GM21529 (cell line): ENCODE measurements at regions not wholly inside any gene's neighbourhood (a gene's known extent, or its start where the extent isn't known, plus 50 kb on each side); places are given as distances from the start of the nearest gene placed in this dataset.

Source experiments
- ATAC-seq: cut with Tn5 transposase; IDR thresholded peaks from one replicate; pipeline ENCODE4 v1.9.1; 2021; ENCODE audit not compliant: unreplicated experiment

DNA sequence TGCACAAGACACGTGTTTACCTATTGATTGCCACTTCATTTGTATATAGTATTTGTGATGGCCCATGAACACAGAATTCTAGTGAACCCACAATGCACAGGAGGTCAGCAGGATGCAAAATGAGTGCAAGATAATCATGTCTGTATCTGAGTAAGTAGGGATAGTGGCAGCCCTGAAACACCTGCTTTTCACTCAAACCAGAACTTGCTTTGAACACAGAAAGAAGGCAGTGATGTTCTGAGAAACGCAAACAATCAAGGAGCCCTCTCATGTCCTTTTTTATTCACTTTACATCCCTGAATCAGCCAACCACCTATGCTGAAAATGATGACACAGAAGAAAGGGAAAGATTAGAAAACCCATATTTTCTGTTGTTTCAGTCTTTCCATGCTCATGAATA, 170.4 kb upstream of the AVPR1A start:
- ATAC-seq, result no peak

DNA sequence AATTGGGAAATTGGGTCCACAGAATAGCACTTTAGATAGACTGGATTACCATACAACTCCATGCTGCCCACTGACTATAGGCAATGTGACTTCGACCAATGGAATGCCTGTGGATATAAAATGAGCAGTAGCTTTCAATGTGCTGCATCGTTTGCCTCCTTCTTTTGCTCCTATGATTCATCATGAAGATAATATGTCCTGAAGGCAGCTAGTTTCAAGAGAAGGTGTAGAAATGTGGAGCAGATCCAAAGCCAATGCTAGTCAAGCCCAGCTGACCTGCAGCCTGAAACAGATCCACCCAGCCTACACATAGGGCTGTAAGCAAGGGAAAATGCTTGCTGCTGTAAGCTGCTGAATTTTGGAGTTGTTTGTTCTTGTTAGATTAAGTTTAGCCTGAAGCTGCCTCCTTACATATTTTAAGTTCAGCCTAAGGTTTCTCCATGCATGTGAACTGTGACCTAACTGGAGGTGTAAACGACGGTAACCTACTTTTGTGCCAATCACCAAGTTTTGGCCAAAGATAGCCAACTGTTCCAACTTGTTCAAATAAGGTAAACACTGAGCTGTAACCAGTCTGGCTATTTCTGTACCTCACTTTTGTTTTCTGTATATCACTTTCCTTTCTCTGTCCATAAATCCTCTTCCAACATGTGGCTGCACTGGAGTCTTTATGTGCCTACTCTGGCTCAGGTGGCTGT, 169.1 kb upstream of the AVPR1A start:
- no peak for ATAC-seq

DNA sequence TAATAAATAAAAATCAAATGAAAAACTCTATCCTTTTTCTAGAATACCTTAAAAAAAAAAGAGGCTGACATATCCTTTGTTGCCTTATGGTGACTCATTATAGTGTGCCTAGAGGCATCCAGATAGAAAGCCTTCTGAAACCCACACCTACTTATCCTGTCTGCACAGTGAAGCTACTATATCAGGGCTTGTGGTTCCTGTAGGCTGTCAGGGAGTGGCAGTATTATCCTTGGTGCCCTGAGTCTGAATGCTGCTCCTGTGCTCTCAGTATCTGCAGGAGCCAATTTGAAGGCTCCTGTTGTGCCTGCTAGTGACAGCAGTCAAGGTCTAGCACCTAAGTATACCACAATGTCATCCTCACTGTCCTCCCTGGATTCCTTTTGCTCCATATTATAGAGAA, 168.4 kb upstream of the AVPR1A start:
- peak; percentile 73 for ATAC-seq

DNA sequence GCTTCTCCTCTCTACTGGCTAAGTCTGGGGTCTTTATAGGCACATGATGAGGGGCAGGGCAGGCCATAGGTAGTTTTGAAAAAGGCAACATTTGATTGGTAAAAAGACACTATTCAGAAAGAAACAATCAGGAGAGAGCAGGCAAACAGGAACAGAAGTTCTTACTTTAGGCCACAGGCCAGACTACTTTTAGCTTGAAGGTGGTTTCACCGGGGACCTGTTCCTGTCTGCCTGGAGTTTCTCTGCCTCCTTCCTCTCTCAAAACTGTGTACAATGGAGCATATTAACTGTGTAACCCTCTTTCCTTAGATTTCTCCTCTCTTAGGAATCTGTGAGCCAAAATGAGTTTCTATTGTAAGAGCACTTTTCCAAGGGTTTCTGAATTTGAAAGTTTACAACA, 167.9 kb upstream of the AVPR1A start:
- no peak for ATAC-seq

DNA sequence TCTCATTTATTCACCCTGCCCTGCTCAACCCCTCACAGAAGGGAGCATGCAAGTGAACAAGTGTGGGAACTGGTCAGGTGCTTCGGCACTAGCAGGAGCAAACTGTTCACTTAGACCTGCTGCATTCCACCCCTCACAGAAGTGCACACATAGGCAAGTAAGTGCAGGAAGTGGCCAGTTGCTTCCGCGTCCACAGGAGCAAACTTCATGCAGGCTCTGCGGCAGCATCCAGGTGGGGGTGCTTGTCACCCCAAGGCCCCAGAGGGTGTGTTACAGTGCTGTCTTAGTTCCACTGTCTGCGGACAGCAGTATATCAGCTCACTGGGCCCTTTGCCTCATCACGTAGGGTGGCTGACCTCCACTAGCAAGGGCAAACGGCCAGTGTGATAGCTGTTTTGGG, 167.3 kb upstream of the AVPR1A start:
- ATAC-seq, result no peak

DNA sequence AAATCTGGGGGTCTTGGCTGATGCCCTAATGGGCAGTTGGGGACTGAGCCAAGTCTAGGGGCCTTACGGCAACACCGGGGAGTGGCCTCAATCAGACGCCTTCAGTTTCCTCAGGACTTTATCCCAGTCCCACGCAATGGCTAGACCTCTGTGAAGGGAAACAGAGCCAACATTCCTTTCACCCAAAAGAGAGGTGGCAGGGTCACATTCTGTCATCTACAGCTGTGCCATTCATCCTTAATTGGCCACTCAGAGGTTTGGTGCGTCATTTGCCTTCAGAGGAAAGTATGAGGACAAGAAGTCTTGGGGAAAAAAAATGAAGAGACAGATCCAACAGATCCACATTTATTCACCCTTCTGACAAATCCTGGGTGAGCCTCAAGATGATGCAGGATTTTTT, 166.9 kb upstream of the AVPR1A start:
- ATAC-seq, result no peak

DNA sequence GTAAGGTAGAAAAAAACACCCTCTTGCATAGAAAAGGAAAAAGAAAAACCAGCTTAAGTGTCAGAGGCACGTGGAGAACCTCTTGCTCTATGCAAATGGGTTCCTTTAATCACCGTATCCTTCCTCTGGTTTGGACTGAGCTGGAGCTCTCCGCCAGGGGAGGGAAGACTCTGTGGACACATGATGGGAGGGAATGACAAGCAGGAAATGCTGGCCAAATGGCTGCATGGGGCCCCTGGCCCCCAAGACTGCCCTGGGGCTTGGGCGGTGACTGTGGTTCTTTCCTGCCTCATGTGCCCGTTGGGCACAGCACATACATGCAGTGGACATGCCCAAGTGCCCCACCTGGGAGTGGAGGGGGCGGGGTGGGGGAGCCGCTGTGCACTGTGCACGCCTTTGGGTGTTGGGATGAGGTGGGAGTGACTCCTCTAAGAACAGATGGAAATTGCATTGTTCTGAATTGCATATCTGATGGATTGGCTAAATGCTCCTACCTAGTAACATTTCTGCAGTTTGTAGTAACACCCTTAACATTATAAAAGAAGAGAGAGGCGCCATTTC, 166.4 kb upstream of the AVPR1A start:
- ATAC-seq, result no peak

DNA sequence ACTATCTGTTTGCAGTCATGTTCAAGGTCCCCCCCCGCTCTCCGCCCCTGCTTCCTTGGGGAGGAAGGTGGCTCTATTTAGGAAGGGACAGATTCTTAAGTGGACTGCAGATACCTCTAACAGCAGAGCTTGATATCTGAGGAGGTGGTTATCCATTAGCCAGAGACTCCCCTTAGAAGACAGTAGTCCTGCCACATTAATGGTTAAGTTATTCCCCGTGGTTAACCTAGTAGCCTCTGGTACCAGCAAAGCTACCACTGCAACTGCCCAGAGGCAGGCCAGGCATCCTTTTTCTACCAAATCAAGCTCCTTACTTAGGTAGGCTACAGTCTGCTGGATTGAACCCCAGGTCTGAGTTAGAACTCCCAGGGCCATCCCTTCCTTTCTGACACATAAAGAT, 162.1 kb upstream of the AVPR1A start:
- no peak for ATAC-seq

DNA sequence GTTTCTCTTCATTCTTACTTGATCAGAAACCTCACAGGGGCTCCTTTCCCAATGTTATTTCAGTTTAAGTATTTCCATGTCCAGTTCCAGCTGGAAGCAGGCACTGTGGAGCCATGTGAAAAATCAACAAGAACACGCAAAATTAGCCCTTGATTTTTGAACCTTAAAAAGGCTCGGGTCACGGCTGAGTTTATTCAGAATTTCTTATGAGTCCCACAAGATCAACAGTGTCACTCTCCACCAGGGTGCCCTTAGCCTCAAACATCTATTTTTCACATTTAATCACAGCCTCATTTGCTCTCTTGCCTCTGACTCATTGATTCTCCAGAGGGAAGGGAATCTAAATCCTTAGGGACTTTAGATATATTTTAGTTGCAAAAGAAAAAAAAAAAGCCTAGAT, 157.7 kb upstream of the AVPR1A start:
- no peak for ATAC-seq

DNA sequence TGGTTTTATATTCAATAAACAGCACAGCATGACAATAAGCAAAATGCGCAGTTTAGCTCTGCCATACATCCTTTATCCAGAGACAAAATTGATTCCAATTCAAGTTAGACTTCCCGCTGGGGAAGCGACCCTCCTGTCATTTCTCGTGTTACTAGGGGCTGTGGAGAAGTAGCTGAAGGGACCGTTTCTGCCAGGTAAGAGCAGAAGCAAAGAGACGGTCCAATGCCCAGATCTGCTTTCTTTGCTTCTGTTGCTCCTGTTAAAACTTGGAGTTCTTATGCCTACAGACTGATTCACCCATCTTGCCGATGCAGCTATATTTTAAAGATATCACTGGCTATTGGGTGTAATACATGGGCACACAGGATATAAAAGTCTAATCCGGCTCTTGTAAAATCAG, 156.8 kb upstream of the AVPR1A start:
- no peak for ATAC-seq

DNA sequence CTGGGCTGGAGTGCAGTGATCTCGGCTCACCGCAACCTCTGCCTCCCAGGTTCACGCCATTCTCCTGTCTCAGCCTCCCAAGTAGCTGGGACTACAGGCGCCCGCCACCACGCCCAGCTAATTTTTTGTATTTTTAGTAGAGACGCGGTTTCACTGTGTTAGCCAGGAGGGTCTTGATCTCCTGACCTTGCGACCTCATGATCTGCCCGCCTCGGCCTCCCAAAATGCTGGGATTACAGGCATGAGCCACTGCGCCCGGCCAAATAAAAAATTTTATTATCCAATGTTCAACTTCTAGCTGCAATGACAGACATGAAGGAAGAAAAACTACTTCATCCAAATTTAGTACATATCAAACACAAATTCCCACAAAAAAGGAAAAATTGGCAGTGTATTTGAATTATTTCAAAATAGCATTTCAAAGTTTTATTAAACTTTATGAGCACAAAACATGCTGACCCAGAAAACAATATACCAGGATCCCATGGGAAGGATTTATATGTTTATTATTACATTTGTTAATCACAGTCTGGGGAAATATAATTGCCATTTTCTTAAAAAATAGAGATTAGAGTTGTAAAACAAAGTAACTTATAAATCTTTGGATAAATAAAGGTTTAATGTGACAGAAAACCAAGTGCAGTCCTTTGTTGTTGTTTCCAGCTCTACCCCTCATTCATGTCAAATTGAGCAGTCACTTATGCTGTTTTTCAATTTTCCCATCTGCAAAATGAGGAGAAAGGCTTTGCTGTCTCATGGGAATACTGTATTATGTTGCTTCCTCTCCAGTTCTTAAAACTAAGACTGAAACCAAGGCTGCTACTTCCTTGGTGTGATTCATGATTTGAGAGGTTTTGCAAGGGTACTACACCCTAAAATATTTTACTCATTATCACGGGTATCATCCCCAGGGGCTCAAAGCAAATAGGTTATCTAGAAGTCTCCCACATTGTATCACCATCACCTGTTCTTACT, 155.2 kb upstream of the AVPR1A start:
- peak; percentile 34 for ATAC-seq

DNA sequence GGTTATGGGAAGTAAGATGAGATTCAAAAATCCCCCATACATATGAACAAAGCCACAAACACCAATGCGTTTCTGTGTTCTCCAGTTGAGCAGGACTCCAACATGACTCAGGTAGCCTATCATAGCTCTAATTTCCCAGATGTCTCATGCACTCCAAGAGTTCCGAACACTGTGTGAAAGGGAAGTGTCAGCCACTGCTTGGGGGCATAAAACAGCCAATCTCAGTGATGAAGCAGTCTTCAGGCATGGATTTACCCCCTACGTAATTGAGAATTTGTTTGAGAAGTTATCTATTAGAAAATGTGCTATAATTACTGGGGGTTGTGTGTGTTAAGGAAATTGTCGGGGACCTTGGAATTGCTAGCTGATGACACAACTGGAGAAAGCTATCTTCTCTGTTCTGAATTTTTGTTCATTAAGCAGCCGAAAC, 153.9 kb upstream of the AVPR1A start:
- ATAC-seq, result peak; percentile 37

DNA sequence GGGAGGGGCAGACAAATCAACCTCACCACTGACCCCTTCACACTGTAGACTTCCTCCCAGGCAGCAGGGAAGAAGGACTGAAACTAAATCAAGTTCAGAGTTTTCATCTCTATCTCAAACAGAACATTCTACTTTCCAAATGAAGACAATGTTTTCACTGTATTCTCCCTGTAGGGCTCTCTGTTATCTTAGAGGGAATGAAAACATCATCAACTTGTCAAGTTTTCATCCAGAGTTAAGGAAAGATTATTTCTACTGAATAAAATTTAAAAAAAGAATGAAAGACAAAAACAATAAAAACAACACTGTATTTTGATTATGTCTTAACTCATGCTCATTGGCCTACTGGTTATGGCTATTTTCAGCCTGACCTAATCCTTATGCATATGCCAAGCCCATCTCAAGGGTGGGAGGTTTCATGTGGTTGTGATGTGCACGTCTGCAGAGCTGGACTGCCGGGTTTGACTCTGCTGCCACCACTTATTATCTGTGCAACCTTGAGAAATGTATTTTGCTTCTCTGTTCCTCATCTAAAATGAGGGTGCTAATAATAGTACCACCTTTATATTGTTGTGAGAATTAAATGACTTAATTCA, 152.0 kb upstream of the AVPR1A start:
- peak; percentile 23 for ATAC-seq

DNA sequence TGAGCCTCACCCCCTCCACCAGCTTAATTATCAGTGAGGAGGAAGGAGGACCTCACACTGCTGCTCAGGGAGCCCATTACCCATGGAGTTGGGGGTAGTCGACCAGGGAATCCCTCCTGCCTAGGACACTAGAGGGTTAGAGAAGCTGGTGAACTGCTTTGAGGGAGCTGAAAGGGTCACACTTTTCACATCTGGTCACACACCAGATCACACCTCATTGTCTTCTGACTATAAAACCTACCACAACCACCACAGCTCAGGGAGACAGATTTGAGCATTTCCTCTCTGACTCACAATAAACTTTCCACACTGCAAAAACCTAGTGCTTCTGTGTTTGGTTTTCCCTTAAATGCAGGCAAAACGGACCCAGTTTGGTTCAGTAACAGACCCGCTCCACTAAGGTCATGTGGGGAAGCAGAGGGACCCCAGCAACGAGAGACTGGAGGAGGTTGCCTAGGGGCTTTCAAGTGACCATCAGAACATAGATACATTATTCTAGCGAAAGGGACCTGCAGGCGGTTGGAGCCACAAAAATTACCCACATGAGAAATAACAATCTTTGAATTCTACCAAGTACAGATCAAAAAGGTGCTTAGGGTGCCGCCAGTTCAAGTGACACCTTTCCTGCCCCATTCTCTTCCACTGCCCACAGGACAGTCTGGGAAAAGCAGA, 151.4 kb upstream of the AVPR1A start:
- ATAC-seq, result peak; percentile 72

DNA sequence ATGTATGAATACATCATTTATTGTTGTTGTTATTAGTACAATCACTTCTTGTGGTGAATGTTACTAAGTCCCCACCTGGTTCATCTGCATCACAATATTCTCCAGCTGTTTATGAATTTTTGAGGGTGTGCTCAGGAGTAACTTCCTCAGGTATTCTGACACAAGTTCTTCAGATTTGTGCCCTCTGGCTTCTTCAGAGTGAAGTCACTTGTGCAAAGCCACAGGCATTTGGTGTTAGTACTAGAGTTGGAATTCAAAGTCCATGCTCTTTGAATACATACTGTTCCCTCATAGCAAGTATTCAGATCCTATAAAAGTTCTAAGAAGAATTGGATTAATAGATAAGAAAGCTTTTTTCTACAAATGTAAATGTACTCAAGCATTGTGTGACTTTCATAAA, 150.3 kb upstream of the AVPR1A start:
- ATAC-seq, result no peak

DNA sequence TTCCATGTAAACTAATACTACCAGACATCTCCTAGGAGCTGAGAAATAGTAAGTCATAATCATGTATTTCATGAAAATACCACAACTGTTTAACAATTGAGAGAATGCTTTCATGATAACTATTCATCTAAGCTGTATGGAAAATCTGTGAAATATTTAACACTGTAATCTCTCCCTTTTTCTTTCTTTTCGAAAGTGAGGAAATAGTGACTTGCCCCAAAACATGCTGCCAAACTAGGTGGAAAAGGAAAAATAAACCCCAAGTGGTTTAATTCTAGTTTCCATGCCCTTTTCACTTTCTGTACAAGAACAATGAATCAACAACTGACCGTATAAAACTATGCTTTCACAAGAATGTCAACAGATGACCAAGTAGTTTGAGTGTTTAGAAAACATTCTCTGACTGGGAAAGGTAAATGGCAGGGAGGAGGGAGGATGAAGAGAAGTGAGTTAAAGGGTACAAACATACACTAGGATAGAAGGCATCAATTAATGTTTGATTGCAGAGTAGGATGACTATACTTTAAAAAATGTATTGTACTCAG, 147.5 kb upstream of the AVPR1A start:
- no peak for ATAC-seq

DNA sequence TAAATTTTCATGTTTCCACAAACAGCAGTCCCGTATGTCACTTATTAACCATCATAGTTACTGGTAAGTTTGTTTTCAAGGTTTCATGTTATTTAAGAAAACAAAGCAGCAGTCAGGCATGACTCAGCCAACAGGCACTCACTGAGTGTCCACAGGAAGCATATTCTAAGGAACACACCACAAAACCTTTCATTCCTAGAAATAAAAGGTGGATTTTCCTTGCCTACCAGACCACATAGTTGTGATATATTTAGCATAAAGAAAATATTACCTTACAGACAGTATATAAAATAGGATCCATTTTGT, 143.3 kb upstream of the AVPR1A start:
- peak; percentile 79 for ATAC-seq

DNA sequence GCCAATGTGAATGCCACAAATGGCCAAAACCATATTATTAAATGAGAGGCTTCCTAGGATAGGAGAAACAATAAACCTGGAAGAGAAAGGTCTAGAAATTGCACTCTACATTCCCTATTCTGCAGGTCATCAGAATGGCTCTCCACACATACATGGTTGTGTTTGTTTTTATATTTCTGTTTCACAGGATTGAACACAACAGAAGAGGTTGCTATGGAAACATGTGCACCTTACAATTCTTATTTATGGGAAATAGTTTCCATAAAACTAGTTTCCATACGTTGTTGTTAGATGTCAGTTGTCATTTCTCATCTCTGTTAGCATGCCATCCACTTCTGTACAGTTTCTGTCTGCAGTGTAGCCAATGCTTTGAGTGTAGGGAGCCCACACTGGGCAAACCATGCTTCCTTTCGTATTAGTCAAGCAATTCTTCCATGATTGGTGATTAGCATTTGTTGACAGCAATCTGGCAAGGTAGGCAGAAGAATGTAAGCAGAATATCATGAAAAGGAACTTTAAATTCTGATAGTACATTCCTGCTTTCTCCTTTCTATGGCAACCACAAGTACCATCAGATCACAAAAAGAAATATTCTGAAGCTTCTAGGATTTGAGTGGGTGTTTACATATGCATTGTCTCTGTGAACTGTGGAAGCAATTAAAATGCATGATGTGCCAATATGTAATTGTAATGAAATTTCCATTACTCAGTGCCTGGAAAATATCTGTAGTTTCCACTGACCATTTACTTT, 141.6 kb upstream of the AVPR1A start:
- no peak for ATAC-seq

DNA sequence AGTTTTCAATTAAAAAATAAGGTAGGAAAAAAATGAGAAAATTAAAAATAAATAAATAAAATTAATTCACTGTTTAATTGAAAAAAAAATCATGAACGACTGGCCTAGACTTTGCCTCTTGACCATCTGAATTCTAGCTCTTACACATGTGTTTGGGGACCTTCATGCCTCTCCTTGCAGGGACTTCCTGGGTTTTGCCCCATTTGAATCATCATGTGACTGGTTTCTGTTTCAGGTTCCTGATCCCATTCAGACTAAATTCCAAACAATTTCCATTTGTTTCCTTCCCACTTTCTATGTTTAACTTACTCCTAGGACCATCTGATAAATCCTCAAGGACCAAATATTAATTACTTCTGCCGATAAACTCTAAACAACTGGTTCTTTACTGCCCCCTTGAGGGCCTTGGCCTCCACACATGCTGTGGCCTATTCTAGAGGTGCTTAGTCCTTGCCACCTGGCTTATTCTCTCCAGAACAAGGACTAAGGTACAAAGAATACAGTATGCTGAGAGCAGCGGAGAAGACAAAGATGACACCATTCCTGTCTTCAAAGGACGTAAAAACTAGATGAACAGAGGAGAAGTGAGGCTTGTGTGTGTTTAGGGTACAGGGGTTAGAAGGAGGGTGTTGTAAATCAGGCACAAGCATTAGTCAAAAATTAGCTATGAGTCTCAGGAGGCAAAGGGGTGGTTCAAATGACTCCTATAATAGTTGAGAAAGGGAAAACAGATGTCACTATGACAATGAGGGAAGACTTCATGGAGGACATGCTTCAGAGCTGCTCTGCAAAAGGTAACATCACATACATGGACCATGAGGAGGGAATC, 125.8 kb upstream of the AVPR1A start:
- peak; percentile 89 for ATAC-seq
